GM19372 (cell line): ENCODE measurements at regions not wholly inside any gene's neighbourhood (a gene's known extent, or its start where the extent isn't known, plus 50 kb on each side); places are given as distances from the start of the nearest gene placed in this dataset.
"Not testable (repeated sequence)": the region's sequence is repeated elsewhere in the genome, so short reads cannot be mapped to it uniquely, and the experiment has no call there.

Source experiments
- ATAC-seq: cut with Tn5 transposase; IDR thresholded peaks from one replicate; pipeline ENCODE4 v1.9.1; 2021; ENCODE audit warnings: mild to moderate bottlenecking, low read depth, moderate library complexity; ENCODE audit not compliant: unreplicated experiment

- ATAC-seq: no peak
Observed at GRCh38 chr20:58045579-58045978, 182.9 kb downstream of the ANKRD60 start.

GRCh38 chr20:58044931-58045555 is 183.4 kb downstream of the ANKRD60 start:
- ATAC-seq: no peak

DNA sequence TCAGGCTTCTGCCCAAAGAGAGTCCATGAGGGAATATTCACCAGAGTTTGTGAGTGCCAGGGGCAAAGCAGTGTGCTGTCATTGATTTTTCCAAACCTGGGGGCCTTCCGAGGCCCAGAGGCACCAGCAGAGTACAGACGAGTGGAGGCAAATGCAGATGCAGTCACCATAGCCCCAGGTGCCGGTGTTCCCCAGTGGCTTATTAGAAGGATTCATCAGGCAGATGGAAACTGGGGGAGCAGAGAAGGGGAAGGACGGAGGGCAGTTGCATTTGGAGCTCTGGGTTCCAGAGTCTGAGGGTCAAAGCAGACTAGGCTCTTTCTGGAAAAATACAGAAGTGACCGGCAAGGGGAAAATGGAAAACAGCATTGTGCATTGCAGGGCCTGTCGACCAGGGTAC is 184.2 kb downstream of the ANKRD60 start:
- ATAC-seq: no peak

- no peak for ATAC-seq
Observed at GRCh38 chr20:58043236-58044140, 185.0 kb downstream of the ANKRD60 start.

GRCh38 chr20:58042591-58042990 is 185.9 kb downstream of the ANKRD60 start:
- no peak for ATAC-seq

DNA sequence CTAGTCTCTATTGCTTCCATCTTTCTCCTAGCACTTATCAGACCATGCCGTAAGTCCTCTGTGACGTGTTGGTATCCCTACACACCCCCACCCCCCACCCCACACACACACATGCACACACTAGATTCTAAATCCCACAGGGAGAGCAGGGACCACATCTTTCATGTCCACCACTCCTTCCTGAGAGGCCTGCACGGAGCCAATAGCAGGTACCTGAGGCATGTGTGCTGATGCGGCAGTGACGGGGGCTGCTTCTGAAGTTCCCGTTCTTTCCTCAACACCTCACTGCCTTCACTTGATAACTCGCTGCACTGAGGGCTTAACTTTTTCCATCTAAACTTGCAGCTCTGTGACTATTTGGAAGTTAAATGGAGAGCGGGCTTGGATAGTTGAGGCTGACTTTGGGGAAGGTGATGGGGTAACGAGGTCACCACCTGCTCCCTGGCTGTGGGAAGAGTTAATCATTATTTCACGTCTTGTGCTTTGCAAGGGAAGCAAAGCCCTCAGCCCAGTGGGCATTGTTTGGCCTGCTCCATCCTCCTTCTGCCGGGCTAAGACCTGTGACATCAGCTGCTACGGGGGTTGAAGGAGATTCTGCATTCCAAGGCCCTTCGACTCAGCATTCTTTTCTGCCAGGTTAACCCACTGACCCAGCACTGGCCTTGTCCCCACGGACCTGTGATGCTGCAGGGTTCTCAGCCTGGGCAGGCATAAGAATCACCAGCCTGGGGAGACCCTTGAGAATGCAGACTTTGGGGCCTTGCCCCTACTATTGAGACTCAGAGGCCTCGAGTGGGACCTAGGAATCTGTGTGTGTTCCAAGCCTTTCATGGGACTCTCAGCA is 187.8 kb downstream of the ANKRD60 start:
- ATAC-seq: no peak

- no peak for ATAC-seq
Observed at GRCh38 chr20:58039274-58040092, 189.0 kb downstream of the ANKRD60 start.

- ATAC-seq: no peak
Observed at GRCh38 chr20:58038123-58038654, 190.3 kb downstream of the ANKRD60 start.

DNA sequence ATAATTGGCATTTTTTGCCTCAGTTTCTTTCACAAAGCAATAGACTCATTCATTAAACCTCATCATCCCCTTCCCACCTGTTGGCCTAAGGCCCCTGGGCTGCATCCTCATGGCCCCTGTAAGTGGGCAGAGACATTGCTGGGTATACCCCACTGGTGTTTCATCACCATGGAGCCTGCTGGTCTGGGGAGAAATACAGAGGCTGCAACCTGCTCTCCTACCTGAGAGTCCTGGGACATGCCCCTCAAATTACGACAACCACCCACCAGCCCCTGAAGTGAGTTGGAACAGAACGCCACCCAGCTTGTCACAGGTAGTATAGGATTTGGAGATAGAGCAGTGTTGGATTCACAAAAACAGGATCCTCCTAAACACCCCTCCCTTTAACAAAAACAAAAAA is 190.8 kb downstream of the ANKRD60 start:
- ATAC-seq: no peak

- no peak for ATAC-seq
Observed at GRCh38 chr20:58033026-58033536, 195.4 kb downstream of the ANKRD60 start.

GRCh38 chr20:58032599-58032998 is 195.9 kb downstream of the ANKRD60 start:
- no peak for ATAC-seq

GRCh38 chr20:58031350-58031749 is 197.1 kb downstream of the ANKRD60 start:
- ATAC-seq: not testable (repeated sequence)

GRCh38 chr20:58028123-58028522 is 200.3 kb downstream of the ANKRD60 start:
- ATAC-seq: no peak

GRCh38 chr20:58026361-58026760 is 202.1 kb downstream of the ANKRD60 start:
- ATAC-seq: no peak

DNA sequence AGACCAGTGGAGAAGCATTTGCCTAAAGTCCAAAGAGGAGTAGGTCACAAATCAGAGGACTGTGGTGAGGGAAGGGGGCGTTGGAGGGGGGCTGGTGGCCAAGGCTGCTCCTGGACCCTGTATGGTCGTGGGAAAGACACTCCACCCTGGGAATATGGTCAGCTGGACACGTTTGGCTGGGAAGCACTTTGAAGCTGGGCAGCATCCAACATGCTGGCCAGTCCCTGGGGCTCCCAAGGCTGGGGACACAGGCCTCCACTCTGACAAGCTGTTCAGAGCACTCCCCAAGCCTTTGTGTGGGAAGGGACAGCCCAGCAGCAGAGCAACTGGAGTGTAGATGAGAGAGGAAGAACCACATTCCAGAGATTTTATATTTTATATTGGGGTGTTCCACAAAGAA is 203.2 kb downstream of the ANKRD60 start:
- no peak for ATAC-seq

DNA sequence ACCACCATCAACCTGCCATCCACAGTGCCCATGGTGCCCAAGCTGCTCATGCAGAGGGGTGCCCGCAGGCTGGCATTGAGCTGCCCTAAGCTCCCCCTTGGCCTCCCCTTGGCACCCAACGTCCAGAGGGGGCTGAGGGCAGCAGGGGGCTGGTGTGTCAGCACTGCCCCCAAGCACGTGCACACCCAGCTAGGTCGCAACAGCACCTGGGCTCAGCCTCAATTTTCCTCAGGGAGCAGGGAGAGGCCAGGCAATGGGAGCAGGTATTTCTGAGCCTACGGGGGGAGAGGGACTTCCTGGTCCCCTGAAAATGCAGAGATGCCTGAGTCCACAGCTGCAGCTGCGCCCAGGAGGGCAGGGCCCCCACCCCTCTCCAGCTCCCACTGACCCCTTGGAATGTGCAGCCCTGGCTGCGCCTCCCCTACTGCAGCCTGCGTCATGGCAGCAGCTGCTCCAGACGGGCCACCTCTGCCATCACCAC is 204.2 kb downstream of the ANKRD60 start:
- ATAC-seq: no peak

- no peak for ATAC-seq
Observed at GRCh38 chr20:58023781-58024180, 204.7 kb downstream of the ANKRD60 start.

- no peak for ATAC-seq
Observed at GRCh38 chr20:58023346-58023745, 205.1 kb downstream of the ANKRD60 start.

GRCh38 chr20:58022711-58023110 is 205.7 kb downstream of the ANKRD60 start:
- no peak for ATAC-seq

DNA sequence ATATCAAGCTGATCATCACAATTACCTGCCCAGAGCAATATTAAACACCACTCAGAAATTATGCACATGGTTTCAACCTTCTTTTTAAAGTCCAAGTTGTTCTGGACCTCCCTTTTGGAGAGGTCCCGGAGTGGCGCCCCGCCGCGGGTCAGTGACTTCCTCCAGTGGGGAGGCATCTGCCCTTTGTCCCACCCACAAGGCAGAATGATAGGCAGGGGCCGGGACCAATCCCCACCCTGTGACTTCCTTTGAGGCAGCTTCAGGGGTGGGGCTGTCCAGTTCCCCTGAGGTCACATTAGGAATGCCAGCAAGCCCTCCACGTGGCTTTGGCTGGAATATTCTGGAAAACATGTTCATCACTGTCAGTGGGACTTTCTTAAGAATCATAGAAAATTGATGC is 207.0 kb downstream of the ANKRD60 start:
- ATAC-seq: no peak
